NCI-H226 (cell line): ENCODE measurements at regions not wholly inside any gene's neighbourhood (a gene's known extent, or its start where the extent isn't known, plus 50 kb on each side); places are given as distances from the start of the nearest gene placed in this dataset.

Experiments used
- DNase-seq: peaks from one replicate; pipeline ENCODE4 v3.0.0-alpha.2; 2015

- peak; percentile 39 for DNase-seq
These were observed 404.6 kb downstream of the CSNK1G3 start for GRCh38 chr5:123916345-123917121.

- DNase-seq = no peak
These were observed 402.4 kb downstream of the CSNK1G3 start for GRCh38 chr5:123914333-123914732.

GRCh38 chr5:123907349-123907748 lies 395.4 kb downstream of the CSNK1G3 start:
- no peak for DNase-seq

- DNase-seq = no peak
These were observed 394.8 kb downstream of the CSNK1G3 start for GRCh38 chr5:123906698-123907295.

- DNase-seq = no peak
These were observed 373.1 kb downstream of the CSNK1G3 start for GRCh38 chr5:123885081-123885480.

GRCh38 chr5:123882965-123883345 lies 371.0 kb downstream of the CSNK1G3 start:
- DNase-seq = peak; percentile 20

- no peak for DNase-seq
These were observed 370.5 kb downstream of the CSNK1G3 start for GRCh38 chr5:123882319-123882964.

GRCh38 chr5:123881759-123882244 lies 369.8 kb downstream of the CSNK1G3 start:
- DNase-seq = no peak

- no peak for DNase-seq
These were observed 368.9 kb downstream of the CSNK1G3 start for GRCh38 chr5:123880875-123881274.

GRCh38 chr5:123879071-123879470 lies 367.1 kb downstream of the CSNK1G3 start:
- DNase-seq = no peak

GRCh38 chr5:123876276-123876790 lies 364.4 kb downstream of the CSNK1G3 start:
- no peak for DNase-seq

- no peak for DNase-seq
These were observed 363.7 kb downstream of the CSNK1G3 start for GRCh38 chr5:123875561-123876275.

- no peak for DNase-seq
These were observed 362.7 kb downstream of the CSNK1G3 start for GRCh38 chr5:123874600-123875201.

- no peak for DNase-seq
These were observed 361.9 kb downstream of the CSNK1G3 start for GRCh38 chr5:123873846-123874245.

- DNase-seq = no peak
These were observed 359.4 kb downstream of the CSNK1G3 start for GRCh38 chr5:123871373-123871772.

- DNase-seq = no peak
These were observed 356.9 kb downstream of the CSNK1G3 start for GRCh38 chr5:123868881-123869280.

- DNase-seq = no peak
These were observed 356.3 kb downstream of the CSNK1G3 start for GRCh38 chr5:123868267-123868666.

GRCh38 chr5:123865641-123866040 lies 353.7 kb downstream of the CSNK1G3 start:
- no peak for DNase-seq

- DNase-seq = no peak
These were observed 352.6 kb downstream of the CSNK1G3 start for GRCh38 chr5:123864578-123864977.

GRCh38 chr5:123858938-123859337 lies 347.0 kb downstream of the CSNK1G3 start:
- no peak for DNase-seq

GRCh38 chr5:123856766-123857165 lies 344.8 kb downstream of the CSNK1G3 start:
- DNase-seq = no peak

- DNase-seq = no peak
These were observed 343.6 kb downstream of the CSNK1G3 start for GRCh38 chr5:123855609-123856008.
